Uterus (tissue), 3 donors: ENCODE measurements at regions not wholly inside any gene's neighbourhood (a gene's known extent, or its start where the extent isn't known, plus 50 kb on each side); places are given as distances from the start of the nearest gene placed in this dataset.

Source experiments
- DNase-seq, 2 donors: peaks; one replicate each; pipeline ENCODE4 v3.0.0-alpha.2; 2019 to 2020
- H3K27ac ChIP-seq, 2 donors: fragments of 200-600 bp; sonication (generic); 1 replicate in 1 of 2; 2 replicates in 1 of 2; pipeline ENCODE4 v1.5.1; 2016 to 2018
- H3K27me3 ChIP-seq, 2 donors: fragments of 200-600 bp; sonication (generic); one replicate each; pipeline ENCODE4 v1.5.1; 2018 to 2019; ENCODE audit warnings: control low read depth in 1 of 2
- H3K36me3 ChIP-seq, 2 donors: fragments of 200-600 bp; sonication (generic); one replicate each; pipeline ENCODE4 v1.5.1; 2019; ENCODE audit warnings: control low read depth in 1 of 2
- H3K4me1 ChIP-seq, 2 donors: fragments of 200-600 bp; sonication (generic); one replicate each; pipeline ENCODE4 v1.5.1; 2018 to 2019; ENCODE audit warnings: control low read depth in 1 of 2
- H3K4me3 ChIP-seq, 2 donors: fragments of 200-600 bp; sonication (generic); 1 replicate in 1 of 2; 2 replicates in 1 of 2; pipeline ENCODE4 v1.5.1; 2018 to 2019; ENCODE audit warnings: mild to moderate bottlenecking in 1 of 2
- H3K9me3 ChIP-seq, 2 donors: fragments of 200-600 bp; sonication (generic); one replicate each; pipeline ENCODE4 v1.5.1; 2019; ENCODE audit warnings: control low read depth in 1 of 2
- CTCF ChIP-seq, 4 experiments: fragments of 200-600 bp in 2 of 4; fragments of 450-650 bp in 2 of 4; sonication (generic) in 2 of 4; IDR thresholded peaks; one replicate each; pipeline ENCODE4 v1.5.1; 2016 to 2019; ENCODE audit warnings: antibody characterized with exemption in 4 of 4, mild to moderate bottlenecking in 2 of 4, moderate library complexity in 1 of 4
- POLR2A ChIP-seq, 2 donors: fragments of 450-650 bp; IDR thresholded peaks; one replicate each; pipeline ENCODE4 v1.6.1; 2016; ENCODE audit warnings: antibody characterized with exemption in 2 of 2, mild to moderate bottlenecking in 1 of 2, moderate library complexity in 1 of 2
- intact Hi-C: fragments of 100-400 bp; cut with DNase I; formaldehyde crosslinking; loops from one replicate; pipeline ENCODE4 v1.15.1; 2023; ENCODE audit warnings: low total_unique reads
- donor health status: DM: yes; HTN: yes; CAD: no.

DNA sequence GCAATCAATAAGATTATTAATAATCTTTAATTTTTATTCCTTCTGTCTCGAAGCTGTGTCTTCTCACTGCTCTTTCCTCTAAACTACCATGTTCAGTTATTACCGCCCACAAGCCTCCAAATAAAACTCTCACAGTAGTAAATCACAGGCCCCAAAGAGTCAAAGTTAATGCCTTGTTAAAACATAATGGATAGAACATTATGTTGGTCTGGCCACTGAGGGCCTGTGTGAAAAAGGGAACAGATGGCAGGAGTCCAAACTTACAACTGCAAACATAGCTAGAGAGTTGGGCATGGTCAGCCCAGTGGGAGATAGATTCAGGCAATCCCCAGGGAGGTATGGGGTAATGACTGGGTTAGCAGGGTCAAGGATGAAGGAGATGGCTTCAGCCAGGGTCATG lies 84.6 kb upstream of the TNIP3 start:
- Histone ChIP-seq H3K27ac (no peak overlapping the region), H3K27me3 (no peaks in the 10 kb centered on the region), H3K4me1 (no peaks in the 10 kb centered on the region), H3K36me3 (no peaks in the 10 kb centered on the region), H3K4me3 (no peak overlapping the region), H3K9me3 (no peaks in the 10 kb centered on the region)
- no peak for DNase-seq
- TF ChIP-seq POLR2A (IDR thresholded peaks at IDR 0.05): no peak
- no peak for TF ChIP-seq CTCF (IDR thresholded peaks at IDR 0.05)
- intact Hi-C loops: no loop called here

DNA sequence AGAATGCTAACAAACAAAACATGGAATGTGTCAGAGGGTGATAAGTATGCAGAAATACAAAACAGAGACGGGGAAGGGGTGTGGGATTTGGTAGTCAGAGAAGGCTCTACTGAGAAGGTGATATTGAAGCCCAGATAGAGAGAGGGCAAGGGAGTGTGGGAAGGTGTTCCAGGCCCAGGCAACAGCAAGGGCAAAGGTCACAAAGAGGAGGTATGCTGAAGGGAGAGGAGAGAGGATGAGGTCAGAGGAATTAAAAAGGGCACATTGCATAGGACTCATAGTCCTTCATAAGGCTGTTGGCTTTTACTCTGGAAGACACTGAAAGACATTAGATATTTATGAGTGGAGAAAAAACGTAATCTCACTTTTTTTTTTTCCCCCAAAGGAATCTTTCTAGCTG lies 82.6 kb upstream of the TNIP3 start:
- Histone ChIP-seq H3K27me3 (no peaks in the 10 kb centered on the region), H3K27ac (no peak overlapping the region), H3K36me3 (no peaks in the 10 kb centered on the region), H3K9me3 (no peaks in the 10 kb centered on the region), H3K4me3 (no peak overlapping the region), H3K4me1 (no peaks in the 10 kb centered on the region)
- no peak for DNase-seq
- intact Hi-C loops: no loop called here
- TF ChIP-seq POLR2A (IDR thresholded peaks at IDR 0.05) (no peak), CTCF (IDR thresholded peaks at IDR 0.05) (no peak)

DNA sequence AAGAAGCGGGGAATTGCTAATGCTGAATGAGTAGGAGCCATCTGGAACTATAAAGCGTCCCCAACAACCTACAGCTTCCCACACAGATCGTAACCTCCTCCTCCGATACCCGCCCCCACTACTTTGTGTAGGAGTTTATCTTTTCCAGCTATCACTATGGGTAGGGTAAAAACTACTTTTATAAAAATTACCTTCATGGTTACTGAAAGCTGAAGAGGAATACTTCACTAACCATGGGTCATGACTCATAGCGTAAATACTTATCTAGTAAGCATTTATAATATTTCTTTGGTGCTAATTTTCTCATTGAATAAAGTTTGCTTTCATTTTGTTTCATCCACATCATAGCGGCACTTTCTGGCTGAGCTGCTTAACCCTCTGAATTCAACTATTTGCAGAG lies 79.4 kb upstream of the TNIP3 start:
- H3K4me1 ChIP-seq: no peaks in the 10 kb centered on the region
- H3K4me3 ChIP-seq: no peak overlapping the region
- TF ChIP-seq POLR2A (IDR thresholded peaks at IDR 0.05) (no peak), CTCF (IDR thresholded peaks at IDR 0.05) (no peak)
- H3K9me3 ChIP-seq: no peaks in the 10 kb centered on the region
- no peak overlapping the region for H3K27ac ChIP-seq
- no peaks in the 10 kb centered on the region for H3K27me3 ChIP-seq
- H3K36me3 ChIP-seq: no peaks in the 10 kb centered on the region
- intact Hi-C loops: no loop called here
- DNase-seq: no peak

DNA sequence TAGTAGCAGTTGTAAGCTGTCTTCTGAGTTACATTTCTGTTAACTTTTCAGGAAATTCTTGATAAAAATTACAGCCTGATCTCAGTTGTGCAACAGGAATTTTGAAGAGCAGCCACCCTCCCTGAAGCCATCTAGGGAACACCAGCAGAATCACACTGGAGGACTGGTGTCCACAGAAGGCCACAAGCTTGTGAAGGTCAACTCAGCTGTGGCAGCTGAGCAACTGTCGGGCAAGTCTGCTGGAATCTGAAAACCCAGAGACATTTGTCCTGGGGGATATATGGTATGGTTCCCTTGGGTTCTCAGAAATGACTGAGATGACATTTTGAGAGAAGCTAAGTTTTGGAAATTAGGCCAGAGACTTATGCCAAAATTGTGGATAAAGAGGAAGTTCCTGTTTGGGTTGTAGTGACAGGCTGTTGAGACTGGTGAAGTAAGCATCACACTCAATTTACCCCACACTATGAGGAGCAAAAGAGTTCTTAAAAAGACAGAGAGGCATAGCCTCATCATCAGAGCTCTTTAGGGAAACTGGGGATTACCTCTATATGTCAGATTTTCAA lies 78.1 kb upstream of the TNIP3 start:
- intact Hi-C loops: no loop called here
- no peak for DNase-seq
- Histone ChIP-seq H3K27ac (no peak overlapping the region), H3K9me3 (no peaks in the 10 kb centered on the region), H3K27me3 (no peaks in the 10 kb centered on the region), H3K4me3 (no peak overlapping the region), H3K4me1 (no peaks in the 10 kb centered on the region), H3K36me3 (no peaks in the 10 kb centered on the region)
- TF ChIP-seq CTCF (IDR thresholded peaks at IDR 0.05): no peak
- TF ChIP-seq POLR2A (IDR thresholded peaks at IDR 0.05): no peak

GRCh38 chr4:121239951-121240350 lies 75.8 kb upstream of the TNIP3 start:
- intact Hi-C loops: no loop called here

More at GRCh38 chr4:121239951-121240350, 75.8 kb upstream of the TNIP3 start:
- H3K27me3 ChIP-seq: no peaks in the 10 kb centered on the region
- H3K36me3 ChIP-seq: no peaks in the 10 kb centered on the region
- no peak overlapping the region for H3K27ac ChIP-seq
- no peak overlapping the region for H3K4me3 ChIP-seq
- no peaks in the 10 kb centered on the region for H3K9me3 ChIP-seq
- no peaks in the 10 kb centered on the region for H3K4me1 ChIP-seq
- TF ChIP-seq CTCF (IDR thresholded peaks at IDR 0.05): no peak
- TF ChIP-seq POLR2A (IDR thresholded peaks at IDR 0.05): no peak
- DNase-seq: no peak
